ENCODE measurements at regions not wholly inside any gene's neighbourhood (a gene's known extent, or its start where the extent isn't known, plus 50 kb on each side); places are given as distances from the start of the nearest gene placed in this dataset.
A peak's percentile ranks its signal among the peaks of the same experiment; 100 is the strongest.

GRCh38 chr5:158436271-158437065 is 577.5 kb upstream of the CLINT1 start:
- Histone ChIP-seq H3K4me2 (peak overlapping the region; percentile 61 to 82 (median 71)), H3K9ac (no peak overlapping the region; a peak in 1 of 22 replicates)

DNA sequence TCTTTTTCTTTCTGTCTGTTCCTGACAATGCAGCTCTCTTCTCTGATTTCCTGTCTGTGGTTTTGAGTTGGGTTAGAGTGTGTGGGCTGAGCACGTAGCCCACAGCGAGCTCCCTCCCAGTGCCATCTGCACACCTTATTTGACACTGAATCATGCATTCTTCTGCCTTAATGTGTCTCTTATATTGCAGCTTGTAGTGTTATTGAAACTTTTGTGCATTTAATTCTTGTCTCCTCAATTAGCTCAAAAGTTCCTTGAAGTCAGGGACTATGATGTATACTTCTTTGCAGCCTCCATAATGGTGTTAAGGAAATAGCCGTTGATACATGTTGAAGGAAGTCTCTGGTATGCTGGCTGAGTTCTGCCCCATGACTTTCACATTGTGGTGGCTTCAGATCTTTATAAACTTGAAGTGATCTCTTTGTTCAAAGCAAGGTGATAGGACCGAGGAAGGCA is 576.2 kb upstream of the CLINT1 start:
- Histone ChIP-seq H3K36me3 (peaks cover 0 to 3% (median 0%) of the 10 kb centered on the region in 11 experiments; a peak in 4 of 22 replicates), H3K27ac (peak overlapping the region in 10 of 11 experiments; percentile 3 to 74 (median 55); a peak in 18 of 22 replicates), H3K27me3 (no peaks in the 10 kb centered on the region), H3K9ac (peak overlapping the region in 5 of 11 experiments; percentile 0 to 59 (median 33); a peak in 7 of 22 replicates), H3K4me1 (peaks cover 32 to 80% (median 60%) of the 10 kb centered on the region in 10 experiments), H3K4me3 (peak overlapping the region in 2 of 10 experiments; percentile 4 to 7; a peak in 2 of 20 replicates), H3K4me2 (peak overlapping the region; percentile 61 to 82 (median 71)), H4K20me1 (no peaks in the 10 kb centered on the region), H3K9me3 (replicated peaks in 1 of 11) (peaks cover under 1 to 63% (median 41%) of the 10 kb centered on the region in 11 experiments; a peak in 20 of 22 replicates)
- TF ChIP-seq Cebpa-rat (IDR thresholded peaks at IDR 0.05): no peak

More at GRCh38 chr5:158436271-158437065, 577.5 kb upstream of the CLINT1 start:
- Histone ChIP-seq H3K4me1 (peaks cover 32 to 67% (median 52%) of the 10 kb centered on the region in 10 experiments), H3K9me3 (replicated peaks in 1 of 11) (peaks cover 0 to 61% (median 36%) of the 10 kb centered on the region in 11 experiments; a peak in 17 of 22 replicates), H3K4me3 (no peak overlapping the region), H4K20me1 (no peaks in the 10 kb centered on the region), H3K27me3 (no peaks in the 10 kb centered on the region), H3K36me3 (no peaks in the 10 kb centered on the region; a peak in 2 of 22 replicates), H3K27ac (peak overlapping the region in 8 of 11 experiments; percentile 47 to 74 (median 58); a peak in 16 of 22 replicates)
- no peak for TF ChIP-seq Cebpa-rat (IDR thresholded peaks at IDR 0.05)

GRCh38 chr5:158434749-158435148 is 575.8 kb upstream of the CLINT1 start:
- peak overlapping the region; percentile 61 to 82 (median 71) for H3K4me2 ChIP-seq
- H3K9ac ChIP-seq: peak overlapping the region in 5 of 11 experiments; percentile 0 to 59 (median 33); a peak in 8 of 22 replicates
- no peak overlapping the region; a peak in 1 of 20 replicates for H3K4me3 ChIP-seq
- peak overlapping the region in 10 of 11 experiments; percentile 3 to 74 (median 55); a peak in 18 of 22 replicates for H3K27ac ChIP-seq
- H3K27me3 ChIP-seq: no peaks in the 10 kb centered on the region
- peaks cover 32 to 84% (median 60%) of the 10 kb centered on the region in 10 experiments for H3K4me1 ChIP-seq
- peaks cover 0 to 8% (median 0%) of the 10 kb centered on the region in 11 experiments; a peak in 4 of 22 replicates for H3K36me3 ChIP-seq
- TF ChIP-seq Cebpa-rat (IDR thresholded peaks at IDR 0.05): no peak
- H3K9me3 ChIP-seq (replicated peaks in 1 of 11): peaks cover 5 to 66% (median 46%) of the 10 kb centered on the region in 11 experiments; a peak in 21 of 22 replicates
- H4K20me1 ChIP-seq: no peaks in the 10 kb centered on the region

DNA sequence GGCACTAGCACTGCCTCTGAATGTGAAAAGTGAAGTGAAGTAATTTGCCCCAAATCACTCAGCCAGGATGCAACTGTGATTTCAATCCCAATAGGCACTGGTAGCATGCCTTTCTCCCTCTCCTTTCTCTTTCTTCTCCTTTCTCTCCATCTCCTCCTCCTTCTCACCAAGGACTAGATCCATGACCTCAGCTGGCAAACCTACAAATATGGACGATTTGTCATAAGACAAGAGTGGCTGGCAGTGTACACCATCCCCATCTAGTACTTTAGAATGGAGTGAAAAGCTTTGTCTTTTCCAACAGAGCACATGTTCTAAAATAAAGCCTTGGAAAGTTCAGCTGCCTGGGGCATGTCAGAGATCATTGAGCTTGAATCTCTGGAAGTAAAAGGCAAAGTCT is 574.7 kb upstream of the CLINT1 start:
- peaks cover 5 to 67% (median 48%) of the 10 kb centered on the region in 11 experiments; a peak in 21 of 22 replicates for H3K9me3 ChIP-seq (replicated peaks in 1 of 11)
- no peaks in the 10 kb centered on the region for H3K27me3 ChIP-seq
- H3K27ac ChIP-seq: peak overlapping the region in 6 of 11 experiments; percentile 47 to 74 (median 56); a peak in 6 of 22 replicates
- H3K4me3 ChIP-seq: no peak overlapping the region
- peak overlapping the region in 6 of 11 experiments; percentile 61 to 82 (median 70); a peak in 8 of 22 replicates for H3K4me2 ChIP-seq
- H3K36me3 ChIP-seq: peaks cover 0 to 9% (median 0%) of the 10 kb centered on the region in 11 experiments; a peak in 4 of 22 replicates
- TF ChIP-seq Cebpa-rat (IDR thresholded peaks at IDR 0.05): no peak
- H3K9ac ChIP-seq: no peak overlapping the region
- peaks cover 32 to 85% (median 60%) of the 10 kb centered on the region in 10 experiments for H3K4me1 ChIP-seq
- no peaks in the 10 kb centered on the region for H4K20me1 ChIP-seq

DNA sequence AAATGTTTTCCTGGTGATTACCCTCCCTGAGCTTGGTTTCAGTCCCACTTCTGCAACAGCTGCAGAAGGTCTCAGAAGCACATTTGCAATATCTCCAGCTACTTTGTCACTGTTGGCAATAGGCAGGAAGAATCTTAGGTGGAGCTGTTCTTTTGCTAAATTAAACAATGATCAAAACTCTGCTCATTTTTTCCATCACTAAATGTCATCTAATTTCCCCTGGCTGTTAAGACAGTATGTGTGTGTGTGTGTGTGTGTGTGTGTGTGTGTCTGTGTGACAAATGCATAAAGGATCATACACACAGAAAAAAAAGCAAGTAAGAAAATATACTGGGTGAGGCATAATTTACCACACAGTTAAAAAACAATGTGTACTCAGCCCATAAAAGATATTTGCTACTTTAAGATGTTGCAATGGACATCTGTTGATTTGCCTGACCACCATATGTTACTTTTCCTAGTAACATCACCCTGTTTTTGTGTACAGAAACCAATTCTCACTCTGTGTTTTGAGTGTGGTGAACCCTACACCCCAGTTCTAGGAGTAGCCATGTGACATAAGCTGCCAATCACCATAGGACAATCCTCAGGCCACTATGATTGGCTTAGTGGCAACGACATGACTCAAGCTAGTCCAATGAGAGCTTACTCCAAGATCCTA is 572.6 kb upstream of the CLINT1 start:
- Histone ChIP-seq H3K27ac (peak overlapping the region in 1 of 11 experiments; percentile 20; a peak in 1 of 22 replicates), H3K4me2 (peak overlapping the region in 5 of 11 experiments; percentile 5 to 40 (median 18); a peak in 5 of 22 replicates)

GRCh38 chr5:158430798-158431167 is 571.8 kb upstream of the CLINT1 start:
- peaks cover 11 to 80% (median 71%) of the 10 kb centered on the region in 11 experiments; a peak in 21 of 22 replicates for H3K9me3 ChIP-seq (replicated peaks in 1 of 11)
- H3K4me3 ChIP-seq: no peak overlapping the region
- H3K9ac ChIP-seq: no peak overlapping the region
- TF ChIP-seq Cebpa-rat (IDR thresholded peaks at IDR 0.05): no peak
- H3K36me3 ChIP-seq: peaks cover 0 to 17% (median 4%) of the 10 kb centered on the region in 11 experiments; a peak in 9 of 22 replicates
- H3K4me2 ChIP-seq: peak overlapping the region in 2 of 11 experiments; percentile 14 to 40; a peak in 5 of 22 replicates
- no peak overlapping the region for H3K27ac ChIP-seq
- H3K27me3 ChIP-seq: no peaks in the 10 kb centered on the region
- no peaks in the 10 kb centered on the region for H4K20me1 ChIP-seq
- H3K4me1 ChIP-seq: peaks cover 14 to 60% (median 38%) of the 10 kb centered on the region in 10 experiments

More for the DNA sequence above, 572.6 kb upstream of the CLINT1 start:
- H4K20me1 ChIP-seq: no peaks in the 10 kb centered on the region
- H3K36me3 ChIP-seq: peaks cover 0 to 11% (median 0%) of the 10 kb centered on the region in 11 experiments; a peak in 6 of 22 replicates
- TF ChIP-seq Cebpa-rat (IDR thresholded peaks at IDR 0.05): no peak
- no peak overlapping the region for H3K4me3 ChIP-seq
- H3K27me3 ChIP-seq: no peaks in the 10 kb centered on the region
- H3K4me1 ChIP-seq: peaks cover 21 to 67% (median 45%) of the 10 kb centered on the region in 10 experiments
- no peak overlapping the region for H3K9ac ChIP-seq
- H3K9me3 ChIP-seq (replicated peaks in 1 of 11): peaks cover 5 to 73% (median 64%) of the 10 kb centered on the region in 11 experiments; a peak in 21 of 22 replicates

- no peaks in the 10 kb centered on the region for H4K20me1 ChIP-seq
- H3K36me3 ChIP-seq: peaks cover 0 to 22% (median 7%) of the 10 kb centered on the region in 11 experiments; a peak in 10 of 22 replicates
- peak overlapping the region in 1 of 11 experiments; percentile 18; a peak in 1 of 22 replicates for H3K27ac ChIP-seq
- H3K4me1 ChIP-seq: peaks cover 9 to 55% (median 33%) of the 10 kb centered on the region in 10 experiments
- no peak for TF ChIP-seq Cebpa-rat (IDR thresholded peaks at IDR 0.05)
- no peak overlapping the region for H3K9ac ChIP-seq
- H3K27me3 ChIP-seq: no peaks in the 10 kb centered on the region
- H3K4me2 ChIP-seq: peak overlapping the region in 5 of 11 experiments; percentile 8 to 40 (median 14); a peak in 6 of 22 replicates
- H3K4me3 ChIP-seq: no peak overlapping the region; a peak in 1 of 20 replicates
- peaks cover 15 to 85% (median 76%) of the 10 kb centered on the region in 11 experiments; a peak in 21 of 22 replicates for H3K9me3 ChIP-seq (replicated peaks in 1 of 11)
Observed at GRCh38 chr5:158430166-158430797, 571.3 kb upstream of the CLINT1 start.

- Histone ChIP-seq H3K27me3 (no peaks in the 10 kb centered on the region), H3K9me3 (replicated peaks in 1 of 11) (peaks cover 15 to 93% (median 83%) of the 10 kb centered on the region in 11 experiments; a peak in 21 of 22 replicates), H3K4me3 (no peak overlapping the region), H3K9ac (no peak overlapping the region), H4K20me1 (no peaks in the 10 kb centered on the region), H3K4me1 (peaks cover 2 to 48% (median 26%) of the 10 kb centered on the region in 10 experiments; a peak in 19 of 20 replicates), H3K27ac (peak overlapping the region in 1 of 11 experiments; percentile 18; a peak in 1 of 22 replicates), H3K36me3 (peaks cover 0 to 29% (median 13%) of the 10 kb centered on the region in 11 experiments; a peak in 15 of 22 replicates), H3K4me2 (peak overlapping the region in 1 of 11 experiments; percentile 40; a peak in 2 of 22 replicates)
- TF ChIP-seq Cebpa-rat (IDR thresholded peaks at IDR 0.05): no peak
Observed at GRCh38 chr5:158429564-158429963, 570.6 kb upstream of the CLINT1 start.
